Adrenal gland (tissue), 9 donors: ENCODE measurements at regions not wholly inside any gene's neighbourhood (a gene's known extent, or its start where the extent isn't known, plus 50 kb on each side); places are given as distances from the start of the nearest gene placed in this dataset.

Source experiments
- DNase-seq, 7 donors: peaks; one replicate each; pipeline ENCODE4 v3.0.0-alpha.2; 2019 to 2020
- H3K27ac ChIP-seq, 5 donors: fragments of 200-600 bp; sonication (generic) in 4 of 5; 1 replicate in 3 of 5; 2 replicates in 2 of 5; pipeline versions ENCODE4 v1.5.1 to v1.8.0; 2016 to 2020; ENCODE audit warnings: mild to moderate bottlenecking in 1 of 5
- H3K27me3 ChIP-seq: fragments of 200-600 bp; 2 replicates; pipeline ENCODE4 v1.8.0; 2021
- H3K36me3 ChIP-seq, 2 donors: fragments of 200-600 bp; replicated peaks in 1 of 2; 1 replicate in 1 of 2; 2 replicates in 1 of 2; pipeline versions ENCODE4 v1.5.1 to v1.8.0; 2018 to 2022
- H3K4me1 ChIP-seq, 2 donors: fragments of 200-600 bp; replicated peaks in 1 of 2; 1 replicate in 1 of 2; 2 replicates in 1 of 2; pipeline versions ENCODE4 v1.5.1 to v1.8.0; 2018 to 2021
- H3K4me3 ChIP-seq, 4 donors: fragments of 200-600 bp; sonication (generic) in 3 of 4; one replicate each; pipeline ENCODE4 v1.5.1; 2016 to 2018
- H3K9me3 ChIP-seq, 3 donors: fragments of 200-600 bp; sonication (generic) in 1 of 3; replicated peaks in 1 of 3; 1 replicate in 2 of 3; 2 replicates in 1 of 3; pipeline versions ENCODE4 v1.5.1 to v1.8.0; 2016 to 2021
- POLR2A ChIP-seq, 2 donors: fragments of 450-650 bp; IDR thresholded peaks; one replicate each; pipeline ENCODE4 v1.6.1; 2017; ENCODE audit warnings: antibody characterized with exemption in 2 of 2, mild to moderate bottlenecking in 2 of 2, moderate library complexity in 1 of 2
- WGBS, 4 donors: extraction: QIAGEN DNeasy Blood & Tissue Kit in 2 of 4; methylation state at CpG; one replicate each; pipeline versions ENCODE4 v1.1.5 to v1.1.7; 2013 to 2017; 5-methylcytosine and 5-hydroxymethylcytosine counted together
- intact Hi-C, 2 donors: fragments of 100-400 bp; cut with DNase I; formaldehyde crosslinking; loops; one replicate each; pipeline versions ENCODE4 v1.14.1 to v1.15.0; 2022 to 2023
- TF ChIP-seq, protein P1 (sequence below), 6 experiments: fragments of 450-650 bp in 4 of 6; fragments of 200-600 bp in 2 of 6; sonication (generic) in 1 of 6; IDR thresholded peaks; 1 replicate in 5 of 6; 2 replicates in 1 of 6; pipeline versions ENCODE4 v1.5.1 to v1.8.0; 2016 to 2021; ENCODE audit warnings: antibody characterized with exemption in 6 of 6, mild to moderate bottlenecking in 2 of 6, moderate library complexity in 1 of 6
- donor health status: healthy with polysubstance abuse.
- donor health status: Bipolar disorder and iron deficiency.
- donor health status: DM: yes; HTN: yes; CAD: no.
- donor health status: DM: no; HTN: no; CAD: no.
- donor health status: DM: no; HTN: no; CAD: no.

DNA sequence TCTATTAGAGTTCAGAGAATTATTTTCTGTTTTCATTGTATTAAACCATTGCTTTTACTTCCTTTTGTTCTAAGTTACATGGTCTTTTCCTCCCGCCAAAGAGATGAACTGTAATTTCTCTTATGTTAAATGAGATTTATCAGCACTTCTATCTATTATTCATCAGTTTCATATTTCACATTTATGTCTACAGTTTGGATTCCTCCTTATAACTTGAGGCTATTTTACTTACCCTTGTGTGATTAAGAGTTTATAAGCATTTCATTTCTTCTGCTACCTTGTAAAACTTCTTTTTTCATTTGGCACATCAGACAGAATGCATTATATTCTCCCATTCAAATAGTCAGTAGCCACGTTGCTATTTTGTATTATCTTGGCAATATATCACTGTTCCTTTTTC is 248.2 kb downstream of the PLA2G4A start:
- Histone ChIP-seq H3K9me3 (no peaks in the 10 kb centered on the region), H3K27ac (no peak overlapping the region), H3K36me3 (no peaks in the 10 kb centered on the region), H3K4me1 (no peaks in the 10 kb centered on the region), H3K4me3 (no peak overlapping the region), H3K27me3 (no peaks in the 10 kb centered on the region)
- 68 to 87% (median 74%) methylated on average over 2 of the region's 2 CpGs for WGBS, 4 donors
- no peak for DNase-seq
- intact Hi-C loops, result no loop called here
- TF ChIP-seq, protein P1, sequence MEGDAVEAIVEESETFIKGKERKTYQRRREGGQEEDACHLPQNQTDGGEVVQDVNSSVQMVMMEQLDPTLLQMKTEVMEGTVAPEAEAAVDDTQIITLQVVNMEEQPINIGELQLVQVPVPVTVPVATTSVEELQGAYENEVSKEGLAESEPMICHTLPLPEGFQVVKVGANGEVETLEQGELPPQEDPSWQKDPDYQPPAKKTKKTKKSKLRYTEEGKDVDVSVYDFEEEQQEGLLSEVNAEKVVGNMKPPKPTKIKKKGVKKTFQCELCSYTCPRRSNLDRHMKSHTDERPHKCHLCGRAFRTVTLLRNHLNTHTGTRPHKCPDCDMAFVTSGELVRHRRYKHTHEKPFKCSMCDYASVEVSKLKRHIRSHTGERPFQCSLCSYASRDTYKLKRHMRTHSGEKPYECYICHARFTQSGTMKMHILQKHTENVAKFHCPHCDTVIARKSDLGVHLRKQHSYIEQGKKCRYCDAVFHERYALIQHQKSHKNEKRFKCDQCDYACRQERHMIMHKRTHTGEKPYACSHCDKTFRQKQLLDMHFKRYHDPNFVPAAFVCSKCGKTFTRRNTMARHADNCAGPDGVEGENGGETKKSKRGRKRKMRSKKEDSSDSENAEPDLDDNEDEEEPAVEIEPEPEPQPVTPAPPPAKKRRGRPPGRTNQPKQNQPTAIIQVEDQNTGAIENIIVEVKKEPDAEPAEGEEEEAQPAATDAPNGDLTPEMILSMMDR (IDR thresholded peaks at IDR 0.05), result no peak

DNA sequence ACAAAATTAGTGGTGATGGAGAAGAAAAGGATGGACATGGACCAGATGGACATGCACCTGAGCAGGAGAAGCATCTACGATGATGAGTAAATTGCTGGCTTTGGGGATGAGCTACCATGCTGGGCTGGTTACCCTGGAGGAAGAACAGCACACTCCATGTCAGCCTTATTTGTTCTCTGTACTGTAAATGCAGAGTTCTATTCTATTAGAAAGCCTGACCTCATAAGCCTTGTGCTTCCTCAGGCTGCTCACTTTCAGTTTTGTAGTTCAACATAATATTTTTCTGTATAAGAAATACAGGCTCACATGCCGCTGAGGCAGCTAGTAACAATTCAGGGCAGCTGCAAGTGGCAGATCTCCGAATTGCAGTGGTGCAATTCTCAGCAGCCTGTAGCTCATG is 249.6 kb downstream of the PLA2G4A start:
- Histone ChIP-seq H3K27ac (no peak overlapping the region), H3K4me3 (no peak overlapping the region), H3K4me1 (no peaks in the 10 kb centered on the region), H3K9me3 (no peaks in the 10 kb centered on the region), H3K27me3 (no peaks in the 10 kb centered on the region), H3K36me3 (no peaks in the 10 kb centered on the region)
- WGBS, 4 donors, result 67 to 84% (median 79%) methylated on average over 3 of the region's 3 CpGs
- no peak for DNase-seq
- TF ChIP-seq, protein P1 (IDR thresholded peaks at IDR 0.05), result no peak
- TF ChIP-seq POLR2A (IDR thresholded peaks at IDR 0.05), result no peak
- intact Hi-C loops, result no loop called here

DNA sequence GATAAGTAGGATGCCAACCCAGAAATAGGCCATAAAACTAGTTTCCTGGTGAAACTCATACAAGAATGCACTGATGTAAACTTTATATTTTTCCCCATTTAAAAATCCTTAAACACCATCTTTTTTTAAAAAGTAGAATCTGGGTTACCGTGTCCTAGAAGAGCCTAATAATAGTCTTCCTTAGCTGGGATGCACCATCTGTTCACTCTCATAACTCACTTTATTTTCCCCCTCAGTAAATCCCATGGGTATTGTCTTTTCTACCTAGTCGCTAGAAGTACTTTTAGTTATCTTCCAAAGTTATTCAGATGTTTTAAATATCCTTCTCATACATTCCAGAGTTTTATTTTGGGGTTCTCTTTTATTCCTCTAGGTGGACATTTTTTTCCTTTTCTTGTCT is 250.2 kb downstream of the PLA2G4A start:
- no peaks in the 10 kb centered on the region for H3K9me3 ChIP-seq
- no peak overlapping the region for H3K27ac ChIP-seq
- no peak overlapping the region for H3K4me3 ChIP-seq
- no peaks in the 10 kb centered on the region for H3K4me1 ChIP-seq
- no peak for DNase-seq
- no peak for TF ChIP-seq POLR2A (IDR thresholded peaks at IDR 0.05)
- H3K36me3 ChIP-seq, result no peaks in the 10 kb centered on the region
- H3K27me3 ChIP-seq, result no peaks in the 10 kb centered on the region
- intact Hi-C loops, result no loop called here
- 66 to 76% (median 71%) methylated on average over 2 of the region's 2 CpGs for WGBS, 4 donors

DNA sequence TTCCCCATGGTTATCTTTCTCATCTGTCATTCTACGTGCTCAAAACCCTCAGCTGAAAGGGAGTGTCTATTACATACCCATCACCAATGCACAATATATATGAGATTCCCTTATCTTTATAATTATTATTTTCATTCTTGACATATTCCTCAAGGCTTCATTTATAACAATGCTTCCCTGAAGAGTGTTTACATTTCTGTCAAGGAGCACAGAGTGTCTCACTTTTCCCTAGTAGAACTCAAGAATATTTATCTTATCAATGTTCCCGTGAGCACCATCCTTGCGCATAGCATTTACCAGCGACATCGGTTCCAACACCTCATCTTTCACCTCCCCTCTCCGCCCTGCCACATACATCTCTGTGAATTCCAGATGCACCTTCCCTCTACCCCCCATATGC is 250.6 kb downstream of the PLA2G4A start:
- Histone ChIP-seq H3K4me1 (no peaks in the 10 kb centered on the region), H3K9me3 (no peaks in the 10 kb centered on the region), H3K4me3 (no peak overlapping the region), H3K27me3 (no peaks in the 10 kb centered on the region), H3K27ac (no peak overlapping the region), H3K36me3 (no peaks in the 10 kb centered on the region)
- 73 to 88% (median 76%) methylated on average over 6 of the region's 6 CpGs for WGBS, 4 donors
- no peak for DNase-seq
- intact Hi-C loops, result no loop called here
- no peak for TF ChIP-seq POLR2A (IDR thresholded peaks at IDR 0.05)
- TF ChIP-seq, protein P1 (IDR thresholded peaks at IDR 0.05), result no peak

DNA sequence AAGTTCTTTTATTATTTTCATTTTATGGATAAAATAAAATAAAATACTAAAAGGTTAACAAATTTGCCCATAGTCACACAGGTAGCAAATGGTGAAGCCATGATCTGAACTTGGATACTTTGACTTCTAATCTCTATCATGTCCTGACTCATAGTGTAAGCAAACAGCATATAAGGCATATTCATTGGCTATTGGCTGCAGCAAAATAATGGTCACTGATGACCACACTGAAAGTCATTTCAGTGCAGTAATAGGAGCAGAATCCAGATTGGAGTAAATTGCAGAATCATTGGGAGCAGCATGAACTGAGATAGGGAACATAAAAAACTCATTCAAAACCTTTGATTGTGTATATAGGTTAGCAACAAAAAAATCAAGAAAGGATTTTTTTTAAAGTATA is 262.9 kb downstream of the PLA2G4A start:
- Histone ChIP-seq H3K27me3 (no peaks in the 10 kb centered on the region), H3K4me3 (no peak overlapping the region), H3K4me1 (no peaks in the 10 kb centered on the region), H3K36me3 (no peaks in the 10 kb centered on the region), H3K9me3 (no peaks in the 10 kb centered on the region), H3K27ac (no peak overlapping the region)
- intact Hi-C loops, result no loop called here
- TF ChIP-seq POLR2A (IDR thresholded peaks at IDR 0.05), result no peak
- TF ChIP-seq, protein P1 (IDR thresholded peaks at IDR 0.05), result no peak
- DNase-seq, result no peak
